ENCODE measurements at regions not wholly inside any gene's neighbourhood (a gene's known extent, or its start where the extent isn't known, plus 50 kb on each side); places are given as distances from the start of the nearest gene placed in this dataset.
"Not testable (repeated sequence)": the region's sequence is repeated elsewhere in the genome, so short reads cannot be mapped to it uniquely, and the experiment has no call there.

GRCh38 chr14:104307627-104308401, 169.4 kb downstream of the KIF26A start:
- no peak overlapping the region for H3K4me2 ChIP-seq (ENCODE audit: low read length)
- RAD21 ChIA-PET (ENCODE audit: low non-redundant PET in 1 of 2, low total read pairs in 2 of 2, uncharacterized antibody in 2 of 2, unreplicated experiment in 2 of 2) = no interaction called here
- intact Hi-C loops (cut with micrococcal nuclease) = no loop called here
- H3K9me3 ChIP-seq (ENCODE audit: control insufficient read depth in 1 of 2, insufficient read depth in 1 of 2, low read depth in 1 of 2, low read length in 2 of 2) = peaks cover 0 to 5% of the 10 kb centered on the region in 2 experiments; a peak in 1 of 4 replicates
- TF ChIP-seq CTCF (IDR thresholded peaks at IDR 0.05 in 2 of 3, conservative IDR thresholded peaks at IDR 0.05 in 1 of 3; ENCODE audit: borderline replicate concordance in 1 of 3, insufficient read depth in 1 of 3, low read depth in 2 of 3, low read length in 2 of 3) (no peak), ELF1 (IDR thresholded peaks at IDR 0.05; ENCODE audit: borderline replicate concordance, low read depth) (no peak), POLR2A (IDR thresholded peaks at IDR 0.05; ENCODE audit: borderline replicate concordance, extremely low read depth, insufficient read depth, insufficient read length) (no peak), CEBPB (IDR thresholded peaks at IDR 0.05; ENCODE audit: low read depth) (no peak), YY1 (IDR thresholded peaks at IDR 0.05; ENCODE audit: extremely low read depth, insufficient replicate concordance, low read depth, low read length) (no peak), ZNF274 (IDR thresholded peaks at IDR 0.05; ENCODE audit: low read depth, low read length) (no peak), EZH2phosphoT487 (IDR thresholded peaks at IDR 0.05; ENCODE audit: borderline replicate concordance) (no peak), CBX3 (IDR thresholded peaks at IDR 0.05; ENCODE audit: low read depth) (no peak), ZFX (IDR thresholded peaks at IDR 0.05) (no peak), JUND (IDR thresholded peaks at IDR 0.05) (no peak)
- TF ChIP-seq, protein P1, sequence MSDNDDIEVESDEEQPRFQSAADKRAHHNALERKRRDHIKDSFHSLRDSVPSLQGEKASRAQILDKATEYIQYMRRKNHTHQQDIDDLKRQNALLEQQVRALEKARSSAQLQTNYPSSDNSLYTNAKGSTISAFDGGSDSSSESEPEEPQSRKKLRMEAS (IDR thresholded peaks at IDR 0.05) = no peak
- H3K79me2 ChIP-seq (ENCODE audit: insufficient read depth, low read length) = no peaks in the 10 kb centered on the region
- POLR2A ChIA-PET = no interaction called here
- no peaks in the 10 kb centered on the region for H4K20me1 ChIP-seq (ENCODE audit: insufficient read depth)
- ATAC-seq = no peak
- no peak overlapping the region for H2AFZ ChIP-seq (ENCODE audit: low read depth, low read length, poor library complexity, severe bottlenecking)
- H3K36me3 ChIP-seq (ENCODE audit: control insufficient read depth in 1 of 2, insufficient read depth in 2 of 2, low read length in 2 of 2) = no peaks in the 10 kb centered on the region
- H3K27me3 ChIP-seq (ENCODE audit: insufficient read depth, low read length) = peaks cover 5% of the 10 kb centered on the region; the same call in 1 of the 2 replicates
- H3K9ac ChIP-seq (ENCODE audit: low read length) = no peak overlapping the region
- H3K4me3 ChIP-seq (replicated peaks in 1 of 2; ENCODE audit: low read depth in 1 of 2, low read length in 2 of 2) = no peak overlapping the region
- H3K27ac ChIP-seq (ENCODE audit: low read depth, low read length) = no peak overlapping the region
- H3K4me1 ChIP-seq (ENCODE audit: control insufficient read depth in 1 of 2, insufficient read depth in 2 of 2, low read length in 2 of 2) = no peaks in the 10 kb centered on the region
- H3K9me2 ChIP-seq (ENCODE audit: insufficient read depth) = no peaks in the 10 kb centered on the region
- CTCF ChIA-PET = no interaction called here
- no peak for DNase-seq (ENCODE audit: low read depth, low spot score)
- no TSS peak for BruUV-seq (replicated peaks)

DNA sequence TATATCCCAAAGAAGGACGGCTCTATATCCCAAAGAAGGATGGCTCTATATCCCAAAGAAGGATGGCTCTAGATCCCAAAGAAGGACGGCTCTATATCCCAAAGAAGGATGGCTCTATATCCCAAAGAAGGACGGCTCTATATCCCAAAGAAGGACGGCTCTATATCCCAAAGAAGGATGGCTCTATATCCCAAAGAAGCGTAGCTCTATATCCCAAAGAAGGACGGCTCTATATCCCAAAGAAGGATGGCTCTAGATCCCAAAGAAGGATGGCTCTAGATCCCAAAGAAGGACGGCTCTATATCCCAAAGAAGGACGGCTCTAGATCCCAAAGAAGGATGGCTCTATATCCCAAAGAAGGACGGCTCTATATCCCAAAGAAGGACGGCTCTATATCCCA, 170.1 kb downstream of the KIF26A start:
- H3K4me2 ChIP-seq (ENCODE audit: low read length); H3K4me1 ChIP-seq (ENCODE audit: control insufficient read depth in 1 of 2, insufficient read depth in 2 of 2, low read length in 2 of 2); intact Hi-C loops (cut with micrococcal nuclease); H3K36me3 ChIP-seq (ENCODE audit: control insufficient read depth in 1 of 2, insufficient read depth in 2 of 2, low read length in 2 of 2); BruUV-seq (replicated peaks); DNase-seq (ENCODE audit: low read depth, low spot score); H3K27me3 ChIP-seq (ENCODE audit: insufficient read depth, low read length); POLR2A ChIA-PET; ATAC-seq; H3K9ac ChIP-seq (ENCODE audit: low read length); H4K20me1 ChIP-seq (ENCODE audit: insufficient read depth); CTCF ChIA-PET; H3K4me3 ChIP-seq (replicated peaks in 1 of 2; ENCODE audit: low read depth in 1 of 2, low read length in 2 of 2); H3K79me2 ChIP-seq (ENCODE audit: insufficient read depth, low read length); RAD21 ChIA-PET (ENCODE audit: low non-redundant PET in 1 of 2, low total read pairs in 2 of 2, uncharacterized antibody in 2 of 2, unreplicated experiment in 2 of 2); H3K27ac ChIP-seq (ENCODE audit: low read depth, low read length); H2AFZ ChIP-seq (ENCODE audit: low read depth, low read length, poor library complexity, severe bottlenecking); H3K9me2 ChIP-seq (ENCODE audit: insufficient read depth); H3K9me3 ChIP-seq (ENCODE audit: control insufficient read depth in 1 of 2, insufficient read depth in 1 of 2, low read depth in 1 of 2, low read length in 2 of 2): not testable (repeated sequence)
